ENCODE measurements at regions not wholly inside any gene's neighbourhood (a gene's known extent, or its start where the extent isn't known, plus 50 kb on each side); places are given as distances from the start of the nearest gene placed in this dataset.

- TF ChIP-seq ZNF462 (CRISPR knock-in tag; IDR thresholded peaks at IDR 0.05) (no peak), STAT1 (IDR thresholded peaks at IDR 0.05; ENCODE audit: unreplicated experiment) (no peak)
These were observed 199.1 kb upstream of the JARID2 start (continued) for GRCh38 chr6:15046751-15047150.

GRCh38 chr6:15048367-15048766, 197.5 kb upstream of the JARID2 start:
- no peaks in the 10 kb centered on the region for H3K36me3 Mint-ChIP-seq (ENCODE audit: low read depth)
- no peak for DNase-seq (ENCODE audit: low spot score)
- Histone ChIP-seq H3K9me2 (ENCODE audit: insufficient read depth) (0 out of 2 replicates have a peak, but pooled peaks cover 3% of the 10 kb centered on the region), H3K36me3 (ENCODE audit: insufficient read depth) (no peaks in the 10 kb centered on the region), H3K4me2 (no peak overlapping the region), H4K20me1 (replicated peaks; ENCODE audit: insufficient read depth) (no peaks in the 10 kb centered on the region), H3K27ac (ENCODE audit: low read depth) (no peak overlapping the region), H3K27me3 (ENCODE audit: insufficient read depth) (no peaks in the 10 kb centered on the region), H2AFZ (peak overlapping the region; percentile 15; the same call in 1 of the 2 replicates), H3F3A (replicated peaks; ENCODE audit: low read depth) (no peaks in the 10 kb centered on the region), H3K4me1 (ENCODE audit: insufficient read depth) (peaks cover 5% of the 10 kb centered on the region), H3K79me2 (replicated peaks; ENCODE audit: insufficient read depth) (no peaks in the 10 kb centered on the region), H3K4me3 (no peak overlapping the region)
- no peak for ATAC-seq
- peaks cover 11% of the 10 kb centered on the region for H3K4me1 Mint-ChIP-seq
- peaks cover 8% of the 10 kb centered on the region for H3K27me3 Mint-ChIP-seq (ENCODE audit: insufficient read depth, low read depth, poor library complexity)
- no peak overlapping the region for H3K4me3 Mint-ChIP-seq
- H3K9me3 Mint-ChIP-seq, result no peaks in the 10 kb centered on the region
- H3K27ac Mint-ChIP-seq, result no peak overlapping the region
- TF ChIP-seq EZH2phosphoT487 (IDR thresholded peaks at IDR 0.05; ENCODE audit: unreplicated experiment) (no peak), CTCF (conservative IDR thresholded peaks at IDR 0.05; ENCODE audit: low read depth in 2 of 2) (no peak), JUNB (IDR thresholded peaks at IDR 0.05; ENCODE audit: unreplicated experiment) (no peak), ZNF114 (CRISPR knock-in tag; IDR thresholded peaks at IDR 0.05) (no peak), NANOG (IDR thresholded peaks at IDR 0.05; ENCODE audit: borderline replicate concordance) (no peak), STAT1 (IDR thresholded peaks at IDR 0.05; ENCODE audit: unreplicated experiment) (no peak), ZNF462 (CRISPR knock-in tag; IDR thresholded peaks at IDR 0.05) (no peak), POLR2AphosphoS5 (IDR thresholded peaks at IDR 0.05; ENCODE audit: low read depth) (no peak), EZH2 (IDR thresholded peaks at IDR 0.05; ENCODE audit: low read depth, unreplicated experiment) (no peak)
